ENCODE measurements at regions not wholly inside any gene's neighbourhood (a gene's known extent, or its start where the extent isn't known, plus 50 kb on each side); places are given as distances from the start of the nearest gene placed in this dataset.

DNA sequence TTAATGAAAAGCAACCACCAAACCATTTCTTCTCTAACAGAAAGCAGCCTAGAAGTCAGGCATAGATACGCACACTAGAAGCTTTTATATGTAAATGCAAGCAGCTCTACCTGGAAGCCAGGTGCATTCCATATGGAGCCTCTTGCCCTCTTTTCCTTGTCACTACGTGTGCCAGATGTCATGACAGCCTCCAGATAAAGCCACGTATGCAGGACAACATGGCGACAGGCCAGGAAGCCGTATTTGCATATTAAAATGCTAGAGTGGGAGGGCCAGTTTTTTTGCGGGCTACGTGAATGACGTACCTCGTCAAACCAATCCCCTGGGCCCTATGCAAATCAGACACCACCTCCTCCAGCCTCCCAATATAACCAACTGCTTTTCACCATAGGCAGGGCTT lies 308.1 kb upstream of the SPTLC3 start:
- H3K4me2 ChIP-seq, result no peak overlapping the region
- no peak overlapping the region for H3K9ac ChIP-seq
- H4K20me1 ChIP-seq (ENCODE audit: low read depth), result no peaks in the 10 kb centered on the region
- H3K4me1 ChIP-seq, result no peaks in the 10 kb centered on the region
- no peaks in the 10 kb centered on the region for H3K9me3 ChIP-seq (ENCODE audit: low read depth)
- no peak overlapping the region for H3K27ac Mint-ChIP-seq
- no peaks in the 10 kb centered on the region for H3K36me3 ChIP-seq
- H3K4me3 Mint-ChIP-seq, result no peak overlapping the region
- H3K4me3 ChIP-seq, result no peak overlapping the region
- H3K27me3 ChIP-seq, result no peaks in the 10 kb centered on the region
- no peaks in the 10 kb centered on the region for H3K36me3 Mint-ChIP-seq
- H3K4me1 Mint-ChIP-seq, result no peaks in the 10 kb centered on the region
- TF ChIP-seq EZH2 (IDR thresholded peaks at IDR 0.05), result no peak
- TF ChIP-seq CTCF (IDR thresholded peaks at IDR 0.05), result no peak
- no peak for TF ChIP-seq EZH2phosphoT487 (IDR thresholded peaks at IDR 0.05)
- no peaks in the 10 kb centered on the region for H3K79me2 ChIP-seq (ENCODE audit: low read depth)
- no peaks in the 10 kb centered on the region for H3K9me3 Mint-ChIP-seq
- DNase-seq (ENCODE audit: low spot score), result no peak
- H2AFZ ChIP-seq (replicated peaks), result no peak overlapping the region
- H3F3A ChIP-seq (ENCODE audit: low read depth), result no peaks in the 10 kb centered on the region
- H3K27ac ChIP-seq, result no peak overlapping the region
- peaks cover 2% of the 10 kb centered on the region for H3K27me3 Mint-ChIP-seq (ENCODE audit: insufficient read depth, low read depth)

GRCh38 chr20:12702312-12702711 lies 306.5 kb upstream of the SPTLC3 start:
- H4K20me1 ChIP-seq (ENCODE audit: low read depth), result no peaks in the 10 kb centered on the region
- H3K27me3 ChIP-seq, result no peaks in the 10 kb centered on the region
- H3K4me1 Mint-ChIP-seq, result no peaks in the 10 kb centered on the region
- H3K9me3 Mint-ChIP-seq, result no peaks in the 10 kb centered on the region
- no peak overlapping the region for H3K27ac ChIP-seq
- H3F3A ChIP-seq (ENCODE audit: low read depth), result no peaks in the 10 kb centered on the region
- H3K4me3 Mint-ChIP-seq, result no peak overlapping the region
- no peak overlapping the region for H3K27ac Mint-ChIP-seq
- no peak for DNase-seq (ENCODE audit: low spot score)
- TF ChIP-seq EZH2phosphoT487 (IDR thresholded peaks at IDR 0.05) (no peak), EZH2 (IDR thresholded peaks at IDR 0.05) (no peak)
- no peak overlapping the region for H3K4me2 ChIP-seq
- no peak overlapping the region for H3K4me3 ChIP-seq
- H3K36me3 Mint-ChIP-seq, result no peaks in the 10 kb centered on the region
- H2AFZ ChIP-seq (replicated peaks), result no peak overlapping the region
- H3K36me3 ChIP-seq, result no peaks in the 10 kb centered on the region
- no peaks in the 10 kb centered on the region for H3K9me3 ChIP-seq (ENCODE audit: low read depth)
- no peaks in the 10 kb centered on the region for H3K79me2 ChIP-seq (ENCODE audit: low read depth)
- H3K27me3 Mint-ChIP-seq (ENCODE audit: insufficient read depth, low read depth), result no peaks in the 10 kb centered on the region
- H3K4me1 ChIP-seq, result no peaks in the 10 kb centered on the region
- no peak overlapping the region for H3K9ac ChIP-seq

- Mint-ChIP-seq H3K9me3 (no peaks in the 10 kb centered on the region), H3K36me3 (no peaks in the 10 kb centered on the region)
- no peaks in the 10 kb centered on the region for H3K4me1 ChIP-seq
Observed at GRCh38 chr20:12715371-12715770, 293.4 kb upstream of the SPTLC3 start.

More at GRCh38 chr20:12715371-12715770, 293.4 kb upstream of the SPTLC3 start:
- TF ChIP-seq CTCF (IDR thresholded peaks at IDR 0.05) (no peak), EZH2 (IDR thresholded peaks at IDR 0.05) (no peak), EZH2phosphoT487 (IDR thresholded peaks at IDR 0.05) (no peak)
- H3K4me1 Mint-ChIP-seq, result no peaks in the 10 kb centered on the region
- no peaks in the 10 kb centered on the region for H3K27me3 Mint-ChIP-seq (ENCODE audit: insufficient read depth, low read depth)
- Histone ChIP-seq H4K20me1 (ENCODE audit: low read depth) (no peaks in the 10 kb centered on the region), H2AFZ (replicated peaks) (no peak overlapping the region), H3K9ac (no peak overlapping the region), H3K36me3 (no peaks in the 10 kb centered on the region), H3K79me2 (ENCODE audit: low read depth) (no peaks in the 10 kb centered on the region), H3K9me3 (ENCODE audit: low read depth) (no peaks in the 10 kb centered on the region), H3F3A (ENCODE audit: low read depth) (no peaks in the 10 kb centered on the region), H3K4me2 (no peak overlapping the region), H3K27me3 (no peaks in the 10 kb centered on the region), H3K4me3 (no peak overlapping the region), H3K27ac (no peak overlapping the region)
- no peak overlapping the region for H3K27ac Mint-ChIP-seq
- no peak overlapping the region for H3K4me3 Mint-ChIP-seq
- no peak for DNase-seq (ENCODE audit: low spot score)
